Fibroblast of villous mesenchyme (primary cell): ENCODE measurements at regions not wholly inside any gene's neighbourhood (a gene's known extent, or its start where the extent isn't known, plus 50 kb on each side); places are given as distances from the start of the nearest gene placed in this dataset.
"Not testable (repeated sequence)": the region's sequence is repeated elsewhere in the genome, so short reads cannot be mapped to it uniquely, and the experiment has no call there.

Source experiments
- DNase-seq: peaks from one replicate; pipeline ENCODE4 v3.0.0-alpha.2; 2010; ENCODE audit warnings: low read depth
- H3K4me3 ChIP-seq: 2 replicates; pipeline ENCODE4 v1.5.1; 2011; ENCODE audit warnings: low read depth, mild to moderate bottlenecking, low read length
- TF ChIP-seq, protein P1 (sequence below): IDR thresholded peaks from 2 replicates; pipeline ENCODE4 v1.5.1; 2012; ENCODE audit warnings: low read depth, mild to moderate bottlenecking, low read length; ENCODE audit not compliant: insufficient read depth

DNA sequence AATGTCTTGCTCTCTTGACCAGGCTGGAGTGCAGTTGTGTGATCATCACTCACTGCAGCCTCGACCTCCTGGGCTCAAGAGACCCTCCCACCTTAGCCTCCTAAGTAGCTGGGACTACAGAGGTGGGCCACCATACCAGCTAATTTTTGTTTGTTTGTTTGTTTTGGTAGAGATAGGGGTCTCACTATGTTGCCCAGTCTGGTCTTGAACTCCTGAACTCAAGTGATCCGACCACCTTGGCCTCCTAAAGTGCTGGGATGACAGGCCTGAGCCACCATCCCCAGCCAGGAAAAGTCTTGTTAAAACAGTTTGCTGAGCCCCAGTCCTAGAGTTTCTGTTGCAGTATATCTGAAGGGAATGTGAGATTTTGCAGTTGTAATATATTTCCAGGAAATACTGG lies 83.9 kb downstream of the SKIDA1 start:
- no peak overlapping the region for H3K4me3 ChIP-seq
- DNase-seq, result no peak
- TF ChIP-seq, protein P1, sequence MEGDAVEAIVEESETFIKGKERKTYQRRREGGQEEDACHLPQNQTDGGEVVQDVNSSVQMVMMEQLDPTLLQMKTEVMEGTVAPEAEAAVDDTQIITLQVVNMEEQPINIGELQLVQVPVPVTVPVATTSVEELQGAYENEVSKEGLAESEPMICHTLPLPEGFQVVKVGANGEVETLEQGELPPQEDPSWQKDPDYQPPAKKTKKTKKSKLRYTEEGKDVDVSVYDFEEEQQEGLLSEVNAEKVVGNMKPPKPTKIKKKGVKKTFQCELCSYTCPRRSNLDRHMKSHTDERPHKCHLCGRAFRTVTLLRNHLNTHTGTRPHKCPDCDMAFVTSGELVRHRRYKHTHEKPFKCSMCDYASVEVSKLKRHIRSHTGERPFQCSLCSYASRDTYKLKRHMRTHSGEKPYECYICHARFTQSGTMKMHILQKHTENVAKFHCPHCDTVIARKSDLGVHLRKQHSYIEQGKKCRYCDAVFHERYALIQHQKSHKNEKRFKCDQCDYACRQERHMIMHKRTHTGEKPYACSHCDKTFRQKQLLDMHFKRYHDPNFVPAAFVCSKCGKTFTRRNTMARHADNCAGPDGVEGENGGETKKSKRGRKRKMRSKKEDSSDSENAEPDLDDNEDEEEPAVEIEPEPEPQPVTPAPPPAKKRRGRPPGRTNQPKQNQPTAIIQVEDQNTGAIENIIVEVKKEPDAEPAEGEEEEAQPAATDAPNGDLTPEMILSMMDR, result no peak

DNA sequence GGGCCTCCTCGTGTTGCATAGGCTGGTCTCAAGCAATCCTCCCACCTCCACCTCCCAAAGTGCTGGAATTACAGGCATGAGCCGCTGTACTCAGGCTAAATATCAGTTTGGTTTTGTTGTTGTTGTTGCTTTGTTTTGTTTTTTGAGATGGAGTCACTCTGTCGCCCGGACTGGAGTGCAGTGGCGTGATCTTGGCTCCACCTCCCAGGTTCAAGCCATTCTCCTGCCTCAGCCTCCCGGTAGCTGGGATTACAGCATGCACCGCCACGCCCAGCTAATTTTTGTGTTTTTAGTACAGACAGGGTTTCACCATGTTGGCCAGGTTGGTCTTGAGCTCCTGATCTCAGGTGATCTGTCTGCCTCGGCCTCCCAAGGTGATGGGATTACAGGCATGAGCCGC lies 86.6 kb downstream of the SKIDA1 start:
- DNase-seq, H3K4me3 ChIP-seq: not testable (repeated sequence)

DNA sequence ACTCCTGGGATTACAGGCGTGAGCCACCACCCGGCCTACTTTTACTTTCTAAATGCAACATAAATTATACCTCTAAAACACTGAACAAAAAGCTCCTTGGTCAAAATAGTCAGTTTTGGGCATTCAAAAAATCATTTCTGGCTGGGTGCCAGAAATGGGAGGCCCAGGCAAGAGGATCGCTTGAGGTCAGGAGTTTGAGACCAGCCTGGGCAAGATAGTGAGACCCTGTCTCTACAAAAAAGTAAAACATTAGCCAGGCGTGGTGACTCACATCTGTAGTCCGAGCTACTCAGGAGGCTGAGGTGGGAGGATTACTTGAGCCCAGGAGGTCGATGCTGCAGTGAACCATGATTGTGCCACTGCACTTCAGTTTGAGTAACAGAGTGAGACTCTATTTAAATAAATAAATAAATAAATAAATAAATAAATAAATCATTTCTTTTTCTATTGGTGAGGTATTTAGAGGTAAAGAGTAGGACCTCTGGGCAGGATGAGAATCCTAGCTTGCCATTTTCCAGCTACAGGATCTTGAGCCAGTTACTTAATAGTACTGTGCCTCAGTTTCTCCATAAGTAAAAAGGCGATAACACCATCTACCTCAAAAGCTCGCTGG lies 87.6 kb downstream of the SKIDA1 start:
- no peak for DNase-seq

DNA sequence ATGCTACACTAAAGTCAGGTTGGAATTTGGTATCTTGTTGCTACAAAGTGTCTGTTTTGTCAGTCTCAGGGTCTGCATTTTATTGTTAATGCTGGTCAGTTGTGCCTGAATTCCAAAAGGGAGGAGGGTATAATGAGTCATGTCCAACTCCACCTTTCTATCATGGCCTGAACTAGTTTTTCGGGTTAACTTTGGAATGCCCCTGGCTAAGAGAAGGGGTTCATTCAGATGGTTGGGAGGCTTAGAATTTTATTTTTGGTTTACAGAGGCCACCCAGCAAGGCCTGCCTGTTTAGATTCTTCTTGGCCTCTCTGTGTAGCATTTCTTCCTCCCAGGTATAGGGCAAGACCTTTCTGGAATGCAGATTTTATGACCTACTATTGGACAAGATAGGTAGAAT lies 93.2 kb downstream of the SKIDA1 start:
- TF ChIP-seq, protein P1, result no peak
- DNase-seq, result no peak

More for the DNA sequence above, 87.6 kb downstream of the SKIDA1 start:
- H3K4me3 ChIP-seq, result no peak overlapping the region
- TF ChIP-seq, protein P1, result no peak

DNA sequence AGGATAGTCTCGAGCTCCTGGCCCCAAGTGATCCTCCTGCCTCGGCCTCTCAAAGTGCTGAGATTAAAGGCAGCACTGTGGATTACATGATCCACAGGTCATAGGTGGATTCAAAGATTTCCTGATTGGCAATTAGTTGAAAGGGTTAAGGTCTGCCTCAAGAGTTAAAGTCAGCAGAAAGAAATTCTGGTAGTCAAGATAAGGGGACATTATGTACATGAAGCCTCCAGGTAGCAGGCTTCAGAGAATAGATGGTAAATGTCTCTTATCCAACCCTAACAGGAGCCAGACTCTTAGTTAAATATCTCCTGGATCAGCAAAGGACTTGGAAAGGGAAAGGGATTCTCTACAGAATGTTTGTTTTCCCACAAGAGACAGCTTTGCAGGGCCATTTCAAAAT lies 93.7 kb downstream of the SKIDA1 start:
- no peak for DNase-seq
- TF ChIP-seq, protein P1, result no peak
- H3K4me3 ChIP-seq, result no peak overlapping the region

More for the DNA sequence above, 93.2 kb downstream of the SKIDA1 start:
- no peak overlapping the region for H3K4me3 ChIP-seq

DNA sequence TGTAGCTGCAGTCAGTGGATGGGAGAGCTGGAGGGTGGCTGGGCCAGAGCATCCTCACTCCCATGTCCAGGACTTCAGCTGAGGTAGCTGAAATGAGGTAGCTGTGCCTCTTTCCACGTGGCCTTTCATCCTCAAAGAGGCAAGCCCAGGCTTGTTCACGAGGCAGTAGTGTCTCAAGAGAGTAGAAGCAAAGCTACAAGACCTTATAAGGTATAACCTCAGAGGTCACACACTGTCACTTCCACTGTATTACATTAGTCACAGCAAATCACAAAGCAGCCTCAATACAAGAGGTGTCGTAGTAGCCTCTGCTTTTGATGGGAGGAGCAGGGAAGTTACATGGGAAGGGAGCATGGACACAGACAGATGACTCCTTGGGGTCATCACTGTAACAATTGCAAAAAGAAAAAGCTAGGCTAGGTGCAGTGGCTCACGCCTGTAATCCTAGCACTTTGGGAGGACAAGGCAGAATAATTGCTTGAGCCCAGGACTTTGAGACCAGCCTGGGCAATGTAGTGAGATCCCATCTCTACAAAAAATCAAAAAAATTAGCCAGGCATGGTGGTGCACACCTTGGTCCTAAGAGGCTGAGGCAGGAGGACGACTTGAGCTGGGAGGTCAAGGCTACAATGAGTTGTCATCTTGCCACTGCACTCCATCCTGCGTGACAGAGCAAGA lies 97.5 kb downstream of the SKIDA1 start:
- TF ChIP-seq, protein P1, result no peak
- no peak for DNase-seq
- no peak overlapping the region for H3K4me3 ChIP-seq

DNA sequence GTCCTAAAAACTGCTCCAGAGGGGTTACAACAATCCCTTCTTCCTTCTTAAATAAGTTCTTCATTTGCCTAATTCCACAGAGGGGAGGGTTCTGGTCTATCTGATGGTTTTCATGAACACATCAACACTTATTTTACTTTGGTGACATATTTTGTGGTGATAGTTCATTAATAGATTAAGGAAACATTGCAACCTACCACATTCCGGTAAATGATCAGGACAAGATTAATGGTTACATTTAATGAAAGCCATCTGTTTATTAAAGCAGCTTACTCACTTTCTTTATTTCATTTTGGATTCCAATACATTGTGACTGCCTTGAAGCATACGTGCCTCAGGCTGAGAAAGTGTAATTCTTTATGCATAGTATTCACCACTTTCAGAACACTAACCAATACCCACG lies 101.0 kb downstream of the SKIDA1 start:
- H3K4me3 ChIP-seq, result no peak overlapping the region
- peak; percentile 50 for DNase-seq
- TF ChIP-seq, protein P1, result no peak
